HCT116 (cell line): ENCODE measurements at regions not wholly inside any gene's neighbourhood (a gene's known extent, or its start where the extent isn't known, plus 50 kb on each side); places are given as distances from the start of the nearest gene placed in this dataset.

Source experiments
- ATAC-seq: fragments of 200-7000 bp; cut with Tn5 transposase; 2 replicates; pipeline ENCODE4 v1.9.1; 2020; ENCODE audit warnings: mild to moderate bottlenecking, moderate library complexity
- BruUV-seq: library from RNA; stranded (reverse); fragments of 400-500 nt; replicated peaks from 2 replicates; lab custom pipeline; 2021; lab: Mats Ljungman, UMichigan
- CTCF ChIA-PET: fragments of 300-600 bp; sonication (Branson Sonifier 250); formaldehyde crosslinking; loops from one replicate; lab custom pipeline; 2021; ENCODE audit warnings: antibody characterized with exemption; lab: Charles Lee
- POLR2A ChIA-PET: fragments of 300-600, 350-600 bp; sonication (Branson Sonifier 250); formaldehyde crosslinking; loops from one replicate; lab custom pipeline; 2021; ENCODE audit warnings: antibody characterized with exemption; lab: Charles Lee
- RAD21 ChIA-PET, 2 experiments: fragments of 300-600 bp; sonication (Branson Sonifier 250); formaldehyde crosslinking; loops; one replicate each; lab custom pipeline; 2023; ENCODE audit warnings: low total read pairs in 2 of 2; ENCODE audit not compliant: uncharacterized antibody in 2 of 2, unreplicated experiment in 2 of 2, low non-redundant PET in 1 of 2; lab: Charles Lee
- DNase-seq: peaks from one replicate; pipeline ENCODE4 v3.0.0-alpha.2; 2010; ENCODE audit warnings: low read depth, low spot score
- H2AFZ ChIP-seq: fragments of 200-600 bp; shearing (Covaris generic), sonication (generic); 2 replicates; pipeline ENCODE4 v1.6.1; 2017; ENCODE audit warnings: low read depth, mixed run types, mixed read lengths, antibody characterized with exemption, low read length; ENCODE audit not compliant: poor library complexity, severe bottlenecking
- H3K27ac ChIP-seq: 2 replicates; pipeline ENCODE4 v1.5.1; 2012; ENCODE audit warnings: low read depth, low read length
- H3K27me3 ChIP-seq: fragments of 200-600 bp; sonication (generic); 2 replicates; pipeline ENCODE4 v1.6.1; 2016; ENCODE audit warnings: mixed run types, low read length, mixed read lengths; ENCODE audit not compliant: insufficient read depth
- H3K36me3 ChIP-seq, 2 experiments: fragments of 200-500 bp in 1 of 2; fragments of 200-600 bp in 1 of 2; sonication (Bioruptor generic) in 1 of 2; sonication (generic) in 1 of 2; 2 replicates each; pipeline versions ENCODE4 v1.5.1 to v1.6.1; 2014 to 2016; ENCODE audit warnings: low read length in 2 of 2, inconsistent platforms in 1 of 2, mixed read lengths in 1 of 2, mixed run types in 1 of 2; ENCODE audit not compliant: insufficient read depth in 2 of 2, control insufficient read depth in 1 of 2
- H3K4me1 ChIP-seq, 2 experiments: fragments of 200-600 bp in 1 of 2; sonication (generic) in 1 of 2; 2 replicates each; pipeline versions ENCODE4 v1.5.1 to v1.6.1; 2012 to 2017; ENCODE audit warnings: low read length in 2 of 2, inconsistent platforms in 1 of 2, mild to moderate bottlenecking in 1 of 2, mixed read lengths in 1 of 2, mixed run types in 1 of 2, moderate library complexity in 1 of 2; ENCODE audit not compliant: insufficient read depth in 2 of 2, control insufficient read depth in 1 of 2
- H3K4me2 ChIP-seq: fragments of 200-600 bp; sonication (generic); 2 replicates; pipeline ENCODE4 v1.6.1; 2017; ENCODE audit warnings: mixed run types, low read length, mixed read lengths
- H3K4me3 ChIP-seq, 2 experiments: fragments of 200-600 bp in 1 of 2; sonication (generic) in 1 of 2; replicated peaks in 1 of 2; 2 replicates each; pipeline ENCODE4 v1.5.1; 2011 to 2016; ENCODE audit warnings: low read length in 2 of 2, control low read depth in 1 of 2, low read depth in 1 of 2, mild to moderate bottlenecking in 1 of 2, mixed read lengths in 1 of 2, mixed run types in 1 of 2
- H3K79me2 ChIP-seq: fragments of 200-600 bp; sonication (generic); 2 replicates; pipeline ENCODE4 v1.6.1; 2017; ENCODE audit warnings: mild to moderate bottlenecking, mixed run types, low read length, moderate library complexity, mixed read lengths; ENCODE audit not compliant: insufficient read depth
- H3K9ac ChIP-seq: fragments of 200-600 bp; sonication (generic); 2 replicates; pipeline ENCODE4 v1.6.1; 2016; ENCODE audit warnings: low read length, mixed read lengths
- H3K9me2 ChIP-seq: fragments of 200-600 bp; sonication (generic), shearing (Covaris generic); 2 replicates; pipeline ENCODE4 v1.6.1; 2017; ENCODE audit warnings: mixed run types, mild to moderate bottlenecking, moderate library complexity; ENCODE audit not compliant: insufficient read depth
- H3K9me3 ChIP-seq, 2 experiments: fragments of 200-500 bp in 1 of 2; fragments of 200-600 bp in 1 of 2; sonication (Bioruptor generic) in 1 of 2; sonication (generic) in 1 of 2; 2 replicates each; pipeline ENCODE4 v1.6.1; 2014 to 2017; ENCODE audit warnings: low read length in 2 of 2, mixed read lengths in 2 of 2, inconsistent platforms in 1 of 2, low read depth in 1 of 2, mild to moderate bottlenecking in 1 of 2, mixed run types in 1 of 2, moderate library complexity in 1 of 2; ENCODE audit not compliant: control insufficient read depth in 1 of 2, insufficient read depth in 1 of 2
- H4K20me1 ChIP-seq: fragments of 200-600 bp; sonication (generic), shearing (Covaris generic); 2 replicates; pipeline ENCODE4 v1.6.1; 2017; ENCODE audit warnings: mixed run types, mild to moderate bottlenecking, moderate library complexity; ENCODE audit not compliant: insufficient read depth
- CBX3 ChIP-seq: IDR thresholded peaks from 2 replicates; pipeline ENCODE4 v1.6.1; 2012; ENCODE audit warnings: low read depth
- EGR1 ChIP-seq: IDR thresholded peaks from 2 replicates; pipeline ENCODE4 v1.6.1; 2012; ENCODE audit warnings: low read depth
- EZH2 ChIP-seq: fragments of 200-600 bp; sonication (generic); IDR thresholded peaks from 2 replicates; pipeline ENCODE4 v1.6.1; 2017; ENCODE audit warnings: antibody characterized with exemption, mixed run types
- EZH2phosphoT487 ChIP-seq: fragments of 200-600 bp; IDR thresholded peaks from 2 replicates; pipeline ENCODE4 v1.6.1; 2018; ENCODE audit warnings: antibody characterized with exemption, borderline replicate concordance
- FOSL1 ChIP-seq: IDR thresholded peaks from 2 replicates; pipeline ENCODE4 v1.6.1; 2012; ENCODE audit warnings: low read depth
- JUND ChIP-seq: IDR thresholded peaks from 2 replicates; pipeline ENCODE4 v1.6.1; 2012
- POLR2A ChIP-seq: IDR thresholded peaks from 2 replicates; pipeline ENCODE4 v1.7.0; 2011; ENCODE audit warnings: borderline replicate concordance; ENCODE audit not compliant: insufficient read depth, insufficient read length; ENCODE audit errors: extremely low read depth
- POLR2AphosphoS5 ChIP-seq: IDR thresholded peaks from 2 replicates; pipeline ENCODE4 v1.6.1; 2011; ENCODE audit warnings: mild to moderate bottlenecking, low read depth, low read length, moderate library complexity
- REST ChIP-seq: IDR thresholded peaks from 2 replicates; pipeline ENCODE4 v1.6.1; 2012; ENCODE audit warnings: low read depth
- SIN3A ChIP-seq: IDR thresholded peaks from 2 replicates; pipeline ENCODE4 v1.6.1; 2012; ENCODE audit warnings: low read depth
- SP1 ChIP-seq: IDR thresholded peaks from 2 replicates; pipeline ENCODE4 v1.6.1; 2012; ENCODE audit warnings: low read depth
- SRF ChIP-seq: IDR thresholded peaks from 2 replicates; pipeline ENCODE4 v1.6.1; 2012; ENCODE audit warnings: low read depth
- TCF7L2 ChIP-seq: IDR thresholded peaks from 2 replicates; pipeline ENCODE4 v1.7.0; 2011; ENCODE audit warnings: borderline replicate concordance, inconsistent platforms; ENCODE audit not compliant: insufficient read depth, insufficient read length; ENCODE audit errors: extremely low read depth
- YY1 ChIP-seq: IDR thresholded peaks from 2 replicates; pipeline ENCODE4 v1.6.1; 2011; ENCODE audit warnings: low read length, low read depth, moderate library complexity, mild to moderate bottlenecking; ENCODE audit not compliant: insufficient replicate concordance; ENCODE audit errors: extremely low read depth
- ZFX ChIP-seq: fragments of 450-650 bp; IDR thresholded peaks from 2 replicates; pipeline ENCODE4 v1.6.1; 2017
- ZNF274 ChIP-seq: fragments of 200-500 bp; sonication (Bioruptor generic); IDR thresholded peaks from 2 replicates; pipeline ENCODE4 v1.6.1; 2014; ENCODE audit warnings: mild to moderate bottlenecking, low read depth, low read length, inconsistent platforms
- intact Hi-C: fragments of 100-400 bp; cut with micrococcal nuclease; formaldehyde crosslinking; loops from 2 replicates; pipeline ENCODE4 v1.10.0; 2022
- TF ChIP-seq, protein P1 (sequence below), 3 experiments: fragments of 200-600 bp in 1 of 3; sonication (generic) in 1 of 3; IDR thresholded peaks in 2 of 3; conservative IDR thresholded peaks in 1 of 3; 2 replicates each; pipeline ENCODE4 v1.5.1; 2012 to 2017; ENCODE audit warnings: low read depth in 2 of 3, low read length in 2 of 3, antibody characterized with exemption in 1 of 3, borderline replicate concordance in 1 of 3, control low read depth in 1 of 3, mild to moderate bottlenecking in 1 of 3, mixed read lengths in 1 of 3, mixed run types in 1 of 3, moderate library complexity in 1 of 3; ENCODE audit not compliant: insufficient read depth in 1 of 3
- TF ChIP-seq, protein P2 (sequence below): IDR thresholded peaks from 2 replicates; pipeline ENCODE4 v1.6.1; 2012
- TF ChIP-seq, protein P3 (sequence below): IDR thresholded peaks from 2 replicates; pipeline ENCODE4 v1.6.1; 2011; ENCODE audit warnings: mild to moderate bottlenecking, low read length, moderate library complexity; ENCODE audit not compliant: insufficient replicate concordance; ENCODE audit errors: extremely low read depth

- TF ChIP-seq, protein P1, sequence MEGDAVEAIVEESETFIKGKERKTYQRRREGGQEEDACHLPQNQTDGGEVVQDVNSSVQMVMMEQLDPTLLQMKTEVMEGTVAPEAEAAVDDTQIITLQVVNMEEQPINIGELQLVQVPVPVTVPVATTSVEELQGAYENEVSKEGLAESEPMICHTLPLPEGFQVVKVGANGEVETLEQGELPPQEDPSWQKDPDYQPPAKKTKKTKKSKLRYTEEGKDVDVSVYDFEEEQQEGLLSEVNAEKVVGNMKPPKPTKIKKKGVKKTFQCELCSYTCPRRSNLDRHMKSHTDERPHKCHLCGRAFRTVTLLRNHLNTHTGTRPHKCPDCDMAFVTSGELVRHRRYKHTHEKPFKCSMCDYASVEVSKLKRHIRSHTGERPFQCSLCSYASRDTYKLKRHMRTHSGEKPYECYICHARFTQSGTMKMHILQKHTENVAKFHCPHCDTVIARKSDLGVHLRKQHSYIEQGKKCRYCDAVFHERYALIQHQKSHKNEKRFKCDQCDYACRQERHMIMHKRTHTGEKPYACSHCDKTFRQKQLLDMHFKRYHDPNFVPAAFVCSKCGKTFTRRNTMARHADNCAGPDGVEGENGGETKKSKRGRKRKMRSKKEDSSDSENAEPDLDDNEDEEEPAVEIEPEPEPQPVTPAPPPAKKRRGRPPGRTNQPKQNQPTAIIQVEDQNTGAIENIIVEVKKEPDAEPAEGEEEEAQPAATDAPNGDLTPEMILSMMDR (IDR thresholded peaks at IDR 0.05 in 2 of 3, conservative IDR thresholded peaks at IDR 0.05 in 1 of 3; ENCODE audit: borderline replicate concordance in 1 of 3, insufficient read depth in 1 of 3, low read depth in 2 of 3, low read length in 2 of 3), result no peak
- TF ChIP-seq YY1 (no peak), CBX3 (no peak), SIN3A (no peak), SP1 (no peak), SRF (no peak), ZFX (no peak), EGR1 (no peak), JUND (no peak)
- TF ChIP-seq, protein P2, sequence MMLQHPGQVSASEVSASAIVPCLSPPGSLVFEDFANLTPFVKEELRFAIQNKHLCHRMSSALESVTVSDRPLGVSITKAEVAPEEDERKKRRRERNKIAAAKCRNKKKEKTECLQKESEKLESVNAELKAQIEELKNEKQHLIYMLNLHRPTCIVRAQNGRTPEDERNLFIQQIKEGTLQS, result no peak
Observed at GRCh38 chrX:86964321-86964720, 553.3 kb upstream of the KLHL4 start (continued).

- Histone ChIP-seq H3K9ac (no peak overlapping the region), H3K9me2 (no peaks in the 10 kb centered on the region), H3K9me3 (no peaks in the 10 kb centered on the region), H2AFZ (no peak overlapping the region), H3K79me2 (no peaks in the 10 kb centered on the region), H3K4me2 (no peak overlapping the region), H3K4me1 (no peaks in the 10 kb centered on the region), H4K20me1 (no peaks in the 10 kb centered on the region), H3K36me3 (no peaks in the 10 kb centered on the region), H3K27me3 (no peaks in the 10 kb centered on the region), H3K27ac (no peak overlapping the region), H3K4me3 (no peak overlapping the region)
- RAD21 ChIA-PET, result no interaction called here
- ATAC-seq (no peak), DNase-seq (no peak)
- TF ChIP-seq SRF, result no peak
- TF ChIP-seq ZNF274, result no peak
- no peak for TF ChIP-seq POLR2A
- TF ChIP-seq POLR2AphosphoS5, result no peak
- no peak for TF ChIP-seq TCF7L2
- no peak for TF ChIP-seq FOSL1
- TF ChIP-seq REST, result no peak
- no peak for TF ChIP-seq YY1
- no peak for TF ChIP-seq CBX3
- TF ChIP-seq, protein P3, sequence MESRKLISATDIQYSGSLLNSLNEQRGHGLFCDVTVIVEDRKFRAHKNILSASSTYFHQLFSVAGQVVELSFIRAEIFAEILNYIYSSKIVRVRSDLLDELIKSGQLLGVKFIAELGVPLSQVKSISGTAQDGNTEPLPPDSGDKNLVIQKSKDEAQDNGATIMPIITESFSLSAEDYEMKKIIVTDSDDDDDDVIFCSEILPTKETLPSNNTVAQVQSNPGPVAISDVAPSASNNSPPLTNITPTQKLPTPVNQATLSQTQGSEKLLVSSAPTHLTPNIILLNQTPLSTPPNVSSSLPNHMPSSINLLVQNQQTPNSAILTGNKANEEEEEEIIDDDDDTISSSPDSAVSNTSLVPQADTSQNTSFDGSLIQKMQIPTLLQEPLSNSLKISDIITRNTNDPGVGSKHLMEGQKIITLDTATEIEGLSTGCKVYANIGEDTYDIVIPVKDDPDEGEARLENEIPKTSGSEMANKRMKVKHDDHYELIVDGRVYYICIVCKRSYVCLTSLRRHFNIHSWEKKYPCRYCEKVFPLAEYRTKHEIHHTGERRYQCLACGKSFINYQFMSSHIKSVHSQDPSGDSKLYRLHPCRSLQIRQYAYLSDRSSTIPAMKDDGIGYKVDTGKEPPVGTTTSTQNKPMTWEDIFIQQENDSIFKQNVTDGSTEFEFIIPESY, result no peak
- TF ChIP-seq EZH2, result no peak
- TF ChIP-seq EZH2phosphoT487, result no peak
- intact Hi-C loops, result no loop called here
- no TSS peak for BruUV-seq
- POLR2A ChIA-PET, result no interaction called here
- CTCF ChIA-PET, result no interaction called here
Observed at GRCh38 chrX:86981326-86981879, 536.2 kb upstream of the KLHL4 start.
